ENCODE measurements at regions not wholly inside any gene's neighbourhood (a gene's known extent, or its start where the extent isn't known, plus 50 kb on each side); places are given as distances from the start of the nearest gene placed in this dataset.

- no peak for TF ChIP-seq EZH2 (IDR thresholded peaks at IDR 0.05)
- TF ChIP-seq CTCF (IDR thresholded peaks at IDR 0.05) = no peak
Observed at GRCh38 chrX:27883468-27884092, 75.8 kb downstream of the MAGEB10 start.
